Stimulated activated CD4-positive, alpha-beta T cell treated with anti-CD3 and anti-CD28 coated beads, Interleukin-4, amount 100 ng/mL, for 1 hour (primary cell): ENCODE measurements at regions not wholly inside any gene's neighbourhood (a gene's known extent, or its start where the extent isn't known, plus 50 kb on each side); places are given as distances from the start of the nearest gene placed in this dataset.

ENCODE experiments used
- DNase-seq: peaks from one replicate; pipeline ENCODE4 v3.0.0-alpha.2; 2020

GRCh38 chr2:198697218-198697617 lies 760.5 kb downstream of the SATB2 start:
- DNase-seq: no peak

- DNase-seq: no peak
These were observed 761.9 kb downstream of the SATB2 start for GRCh38 chr2:198695879-198696278.

GRCh38 chr2:198692907-198693510 lies 764.7 kb downstream of the SATB2 start:
- DNase-seq: no peak

- no peak for DNase-seq
These were observed 766.5 kb downstream of the SATB2 start for GRCh38 chr2:198691236-198691635.

DNA sequence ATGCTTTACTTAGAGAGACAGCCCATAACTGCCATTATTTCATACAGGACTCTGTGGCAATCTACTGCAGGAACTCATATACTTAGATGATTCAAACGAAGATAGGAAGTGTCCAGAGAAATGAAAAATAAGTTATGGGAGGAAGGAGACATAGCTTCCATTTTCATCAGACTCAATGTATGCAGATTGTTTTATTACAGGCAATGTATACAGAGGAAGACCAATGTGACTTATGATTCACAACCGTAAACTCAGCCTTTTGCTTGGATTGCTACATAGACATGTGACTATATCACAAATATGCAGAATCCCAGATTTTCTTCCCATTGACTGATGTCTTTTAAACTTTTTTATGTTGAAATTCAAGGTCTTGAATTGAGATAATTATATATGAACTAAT lies 793.4 kb downstream of the SATB2 start:
- DNase-seq: no peak

DNA sequence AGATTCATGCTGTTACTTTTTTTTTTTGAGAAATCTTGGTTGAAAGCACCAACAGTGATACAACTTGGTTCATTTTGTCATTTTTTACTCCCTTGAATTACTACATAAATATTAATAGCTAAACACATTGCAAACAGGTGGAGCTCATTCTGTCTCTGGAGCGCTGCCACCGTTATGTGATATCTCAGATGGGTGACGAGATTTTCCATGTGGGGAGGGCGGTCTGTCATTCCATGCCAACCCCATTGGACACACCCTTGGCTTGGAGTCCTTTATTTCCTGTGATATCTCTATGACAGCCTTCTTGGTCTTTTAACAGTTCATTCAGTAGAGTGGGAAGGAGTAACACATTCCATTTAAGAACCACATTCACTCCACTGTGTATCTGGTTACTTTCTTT lies 794.8 kb downstream of the SATB2 start:
- DNase-seq: no peak

DNA sequence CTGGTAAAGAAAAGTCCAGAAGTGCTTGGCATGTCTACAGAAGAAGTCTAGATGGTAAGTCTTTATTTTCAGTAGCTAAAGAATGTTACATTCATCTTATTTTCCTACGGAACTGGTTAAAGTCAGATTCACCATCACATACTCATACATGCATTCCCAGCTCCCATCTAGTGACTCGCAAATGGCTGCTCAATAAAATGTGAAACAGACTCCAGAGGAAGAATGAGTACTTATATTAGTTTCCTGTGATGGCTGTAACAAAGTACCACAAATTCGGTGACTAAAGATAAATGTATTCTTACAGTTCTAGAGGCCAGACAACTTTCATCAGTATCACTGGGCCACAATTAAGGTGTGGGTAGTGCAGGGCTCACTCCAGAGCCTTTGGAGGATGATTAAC lies 797.2 kb downstream of the SATB2 start:
- DNase-seq: no peak

GRCh38 chr2:198659096-198659870 lies 798.5 kb downstream of the SATB2 start:
- DNase-seq: no peak

GRCh38 chr2:198657512-198658121 lies 800.1 kb downstream of the SATB2 start:
- DNase-seq: no peak

GRCh38 chr2:198656869-198657268 lies 800.9 kb downstream of the SATB2 start:
- DNase-seq: no peak

DNA sequence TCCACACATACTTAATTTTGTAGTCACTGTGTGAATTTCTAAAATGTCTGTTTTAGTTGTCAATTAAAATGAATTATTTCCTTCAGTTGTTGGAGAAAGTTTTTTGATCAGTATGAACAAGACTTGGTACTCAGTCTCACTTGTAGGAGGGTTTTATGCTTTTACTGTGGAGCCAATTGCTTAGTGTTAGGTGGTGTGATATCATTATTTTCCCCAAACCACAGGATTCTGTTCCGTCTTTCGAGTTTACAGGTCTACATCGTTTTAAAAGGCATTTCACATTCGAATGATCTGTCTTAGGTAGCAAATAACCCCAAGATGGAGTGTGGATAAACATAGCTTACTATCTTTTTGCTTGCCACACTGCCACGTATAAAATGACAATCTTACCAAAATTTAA lies 803.1 kb downstream of the SATB2 start:
- no peak for DNase-seq

DNA sequence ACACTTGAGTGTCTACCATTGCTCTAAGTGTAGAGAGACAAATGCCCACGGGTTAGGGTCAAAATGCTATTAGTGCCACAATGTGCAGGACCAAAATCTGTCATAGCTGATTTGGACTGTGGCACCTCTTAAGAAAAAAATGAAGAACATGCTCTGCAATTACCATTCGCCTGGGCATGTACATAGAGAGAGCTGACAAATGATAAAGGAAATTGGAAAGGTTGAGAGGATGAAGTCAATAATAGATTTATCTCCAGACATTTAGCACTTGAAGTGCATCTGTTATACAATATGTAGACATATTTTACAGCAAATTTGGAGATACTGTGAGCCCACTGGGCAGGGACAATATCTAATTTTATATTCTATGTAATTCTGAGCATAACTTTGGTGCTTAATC lies 804.4 kb downstream of the SATB2 start:
- no peak for DNase-seq

- no peak for DNase-seq
These were observed 805.3 kb downstream of the SATB2 start for GRCh38 chr2:198652461-198652860.

DNA sequence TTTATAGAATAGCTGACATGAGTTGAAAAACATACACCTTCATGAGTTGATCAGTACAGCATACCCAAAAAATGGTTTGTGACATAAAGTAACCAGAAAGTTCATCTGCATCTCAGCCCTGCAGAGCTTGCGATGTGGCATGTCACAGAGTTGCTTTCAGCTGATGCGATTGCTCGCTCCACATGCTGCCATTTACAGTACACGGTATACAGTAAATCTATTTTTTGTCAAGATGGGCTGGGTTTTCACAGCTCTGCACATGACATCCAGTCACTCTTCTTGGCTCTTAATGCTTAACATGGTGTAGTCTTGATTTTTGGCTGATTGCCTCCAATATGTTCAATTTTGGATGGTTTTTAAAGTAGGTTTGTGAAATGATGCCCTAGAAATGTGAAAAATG lies 811.9 kb downstream of the SATB2 start:
- DNase-seq: no peak

GRCh38 chr2:198641161-198641560 lies 816.6 kb downstream of the SATB2 start:
- DNase-seq: no peak

- no peak for DNase-seq
These were observed 817.3 kb downstream of the SATB2 start for GRCh38 chr2:198640463-198640862.

- no peak for DNase-seq
These were observed 818.2 kb downstream of the SATB2 start for GRCh38 chr2:198639580-198639979.

DNA sequence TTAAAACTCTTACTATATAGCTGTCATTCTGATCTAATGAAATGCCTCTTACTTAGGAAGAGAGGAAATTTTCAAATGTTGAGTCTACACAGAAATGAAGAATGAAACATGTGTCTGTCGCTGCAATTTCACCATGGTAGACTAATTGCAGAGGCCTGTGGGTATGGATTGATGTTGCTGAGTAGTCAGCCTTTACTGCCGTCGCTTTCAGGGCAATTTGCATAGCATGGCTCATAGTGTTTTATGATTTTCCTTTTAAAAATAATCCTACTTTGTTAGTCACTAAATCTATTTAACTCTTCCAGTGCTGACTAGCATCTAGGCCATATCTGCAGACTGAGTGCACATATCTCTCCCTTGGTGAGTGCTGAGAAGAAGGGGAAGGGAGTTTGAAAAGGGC lies 819.2 kb downstream of the SATB2 start:
- DNase-seq: no peak

GRCh38 chr2:198630384-198630783 lies 826.0 kb downstream of the PLCL1 start:
- DNase-seq: no peak

DNA sequence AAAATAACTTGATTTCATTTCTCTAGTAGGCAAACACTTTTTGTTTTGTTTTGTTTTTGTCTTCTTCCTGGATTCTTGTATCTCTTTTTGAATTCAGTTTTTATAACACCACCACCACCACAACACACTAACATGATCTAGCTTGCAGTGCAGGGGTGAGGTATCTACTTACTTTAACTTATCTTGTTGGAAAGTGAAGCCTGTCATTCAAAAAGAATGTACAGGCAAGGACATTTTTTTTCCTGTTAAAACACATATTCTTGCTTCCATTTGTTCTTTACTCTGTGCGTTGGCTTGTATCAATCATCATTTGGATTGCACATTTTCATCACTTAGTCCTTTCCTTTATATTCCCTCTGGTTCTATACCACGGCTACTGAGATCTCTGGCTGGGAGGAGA lies 824.2 kb downstream of the PLCL1 start:
- DNase-seq: no peak

GRCh38 chr2:198622986-198623730 lies 818.8 kb downstream of the PLCL1 start:
- DNase-seq: no peak

GRCh38 chr2:198615972-198616371 lies 811.6 kb downstream of the PLCL1 start:
- DNase-seq: no peak

GRCh38 chr2:198611201-198611600 lies 806.8 kb downstream of the PLCL1 start:
- no peak for DNase-seq

GRCh38 chr2:198604599-198604998 lies 800.2 kb downstream of the PLCL1 start:
- DNase-seq: no peak
